Keratinocyte (primary cell): ENCODE measurements at regions not wholly inside any gene's neighbourhood (a gene's known extent, or its start where the extent isn't known, plus 50 kb on each side); places are given as distances from the start of the nearest gene placed in this dataset.

ENCODE experiments used
- EZH2 ChIP-seq: IDR thresholded peaks from one replicate; pipeline ENCODE4 v1.6.1; 2012; ENCODE audit warnings: inconsistent platforms, mild to moderate bottlenecking, low read length, moderate library complexity
- TF ChIP-seq, protein P1 (sequence below), 3 experiments: IDR thresholded peaks in 1 of 3; conservative IDR thresholded peaks in 1 of 3; optimal IDR thresholded peaks in 1 of 3; 2 replicates in 2 of 3; 3 replicates in 1 of 3; pipeline versions ENCODE3 to v1.5.1; 2011; ENCODE audit warnings: low read length in 3 of 3, mild to moderate bottlenecking in 3 of 3, moderate library complexity in 2 of 3, control low read depth in 1 of 3, inconsistent platforms in 1 of 3; ENCODE audit not compliant: insufficient read depth in 2 of 3; ENCODE audit errors: extremely low read depth in 1 of 3

DNA sequence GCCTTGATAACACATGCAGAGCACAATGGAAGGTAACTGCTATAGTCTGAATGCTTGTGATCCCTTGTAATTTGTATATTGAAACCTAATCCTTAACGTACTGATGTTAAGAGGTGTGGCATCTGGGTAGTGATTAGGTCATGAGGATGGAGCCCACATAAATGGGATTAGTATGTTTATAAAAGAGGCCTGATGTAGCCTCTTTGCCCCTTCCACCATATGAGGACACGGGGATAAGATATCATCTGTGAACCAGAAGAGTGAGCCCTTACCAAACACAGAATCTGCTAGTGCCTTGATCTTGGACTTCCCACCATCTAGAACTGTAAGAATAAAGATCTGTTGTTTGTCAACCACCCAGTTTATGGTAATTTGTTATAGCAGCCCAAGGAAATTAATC lies 1074.2 kb upstream of the INTU start:
- TF ChIP-seq, protein P1, sequence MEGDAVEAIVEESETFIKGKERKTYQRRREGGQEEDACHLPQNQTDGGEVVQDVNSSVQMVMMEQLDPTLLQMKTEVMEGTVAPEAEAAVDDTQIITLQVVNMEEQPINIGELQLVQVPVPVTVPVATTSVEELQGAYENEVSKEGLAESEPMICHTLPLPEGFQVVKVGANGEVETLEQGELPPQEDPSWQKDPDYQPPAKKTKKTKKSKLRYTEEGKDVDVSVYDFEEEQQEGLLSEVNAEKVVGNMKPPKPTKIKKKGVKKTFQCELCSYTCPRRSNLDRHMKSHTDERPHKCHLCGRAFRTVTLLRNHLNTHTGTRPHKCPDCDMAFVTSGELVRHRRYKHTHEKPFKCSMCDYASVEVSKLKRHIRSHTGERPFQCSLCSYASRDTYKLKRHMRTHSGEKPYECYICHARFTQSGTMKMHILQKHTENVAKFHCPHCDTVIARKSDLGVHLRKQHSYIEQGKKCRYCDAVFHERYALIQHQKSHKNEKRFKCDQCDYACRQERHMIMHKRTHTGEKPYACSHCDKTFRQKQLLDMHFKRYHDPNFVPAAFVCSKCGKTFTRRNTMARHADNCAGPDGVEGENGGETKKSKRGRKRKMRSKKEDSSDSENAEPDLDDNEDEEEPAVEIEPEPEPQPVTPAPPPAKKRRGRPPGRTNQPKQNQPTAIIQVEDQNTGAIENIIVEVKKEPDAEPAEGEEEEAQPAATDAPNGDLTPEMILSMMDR (optimal IDR thresholded peaks at IDR 0.05 in 1 of 3, IDR thresholded peaks at IDR 0.05 in 1 of 3, conservative IDR thresholded peaks at IDR 0.05 in 1 of 3; ENCODE audit: extremely low read depth in 1 of 3, insufficient read depth in 2 of 3, low read length in 3 of 3), result no peak
- no peak for TF ChIP-seq EZH2
